M059J (cell line): ENCODE measurements at regions not wholly inside any gene's neighbourhood (a gene's known extent, or its start where the extent isn't known, plus 50 kb on each side); places are given as distances from the start of the nearest gene placed in this dataset.

ENCODE experiments used
- DNase-seq: peaks from one replicate; pipeline ENCODE4 v3.0.0-alpha.2; 2012; ENCODE audit warnings: low read depth

GRCh38 chr18:47758000-47758399 lies 172.5 kb downstream of the SMAD2 start:
- DNase-seq, result no peak

DNA sequence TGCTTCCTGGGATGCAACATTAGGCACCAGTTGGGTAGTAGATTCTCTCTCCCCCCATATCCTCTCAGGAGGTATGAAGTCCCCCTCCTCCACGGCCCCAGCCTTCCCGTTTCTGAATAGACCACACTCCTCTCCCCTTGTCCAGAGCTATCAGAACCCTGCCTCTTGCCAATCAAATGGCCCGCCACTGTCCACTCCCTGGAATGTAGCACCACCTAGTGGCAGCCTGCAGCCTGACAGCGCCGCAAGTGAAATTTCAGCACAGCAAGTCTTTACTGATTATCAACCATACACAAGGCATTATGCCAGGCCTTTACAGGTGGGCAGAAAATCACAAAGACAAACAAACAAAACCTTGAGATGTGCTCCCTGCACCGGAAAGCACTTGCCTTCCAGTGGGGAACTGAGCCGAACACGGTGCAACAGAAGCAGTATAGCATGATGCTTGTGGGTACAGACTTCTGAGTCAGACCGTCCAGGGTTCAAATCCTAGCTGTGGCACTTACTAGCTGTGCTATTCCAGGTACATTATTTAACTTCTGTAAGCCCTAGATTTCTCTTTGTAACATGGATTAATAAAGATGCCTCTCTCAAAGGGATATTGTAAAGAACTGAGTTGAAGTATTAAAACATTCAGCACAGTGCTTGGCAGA lies 174.0 kb downstream of the SMAD2 start:
- DNase-seq, result peak; percentile 53

DNA sequence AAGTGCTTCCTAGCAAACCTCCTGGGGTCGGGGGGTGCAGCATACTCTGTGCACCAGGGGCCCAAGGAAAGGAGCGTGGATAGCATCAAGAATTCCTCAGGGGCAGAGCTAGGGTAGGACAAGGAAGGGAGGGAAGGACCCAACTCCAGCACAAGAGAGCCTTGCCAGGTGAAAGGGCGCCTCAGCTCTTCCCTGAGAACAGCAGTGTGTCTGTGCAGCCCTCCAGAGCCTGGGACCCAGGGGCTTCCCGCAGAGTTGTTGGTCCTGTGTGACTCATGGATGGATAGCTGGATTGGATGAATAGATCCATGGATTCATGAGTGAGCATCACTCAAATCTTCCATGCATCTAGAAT lies 175.4 kb downstream of the SMAD2 start:
- DNase-seq, result no peak

GRCh38 chr18:47754311-47755101 lies 176.0 kb downstream of the SMAD2 start:
- DNase-seq, result peak; percentile 30

DNA sequence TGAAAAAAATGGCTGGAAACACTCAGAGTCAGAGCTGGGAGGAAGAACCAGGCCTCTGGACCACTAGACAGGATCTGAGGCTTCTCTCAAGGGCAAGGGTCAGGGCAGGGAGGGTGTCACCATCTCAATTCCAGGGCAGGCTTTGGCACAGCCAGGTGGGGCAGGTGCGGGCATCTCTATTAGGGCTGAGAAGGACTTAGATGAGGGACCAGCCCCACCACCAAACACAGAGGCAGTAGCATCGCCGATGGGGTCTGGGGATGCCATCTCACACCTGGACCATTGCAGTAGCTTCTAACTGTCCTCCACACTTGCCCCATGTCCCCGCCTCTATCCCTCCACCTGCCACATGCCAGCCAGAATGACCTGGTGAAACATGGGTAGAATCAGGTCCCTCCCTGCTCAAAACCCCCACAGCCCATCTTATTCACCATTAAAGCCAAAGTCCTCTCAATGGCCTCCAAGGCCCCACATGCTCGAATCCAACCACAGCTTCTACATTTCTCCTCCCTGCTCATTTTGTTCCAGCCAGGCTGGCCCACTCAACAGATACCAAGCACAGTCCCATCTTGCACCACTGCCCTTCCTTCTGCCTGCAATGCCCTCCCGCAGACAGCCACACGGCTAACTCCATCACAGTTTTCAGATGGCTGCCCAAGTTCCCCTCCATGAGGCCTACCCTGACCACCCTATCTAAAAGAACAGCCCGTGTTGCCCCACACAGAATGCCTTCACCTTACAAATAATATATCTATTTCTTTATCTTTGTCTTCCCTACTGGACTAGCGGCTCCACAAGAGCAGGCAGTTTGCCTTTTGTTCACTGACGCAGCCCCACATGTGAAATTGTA lies 177.4 kb downstream of the SMAD2 start:
- DNase-seq, result no peak

GRCh38 chr18:47750889-47751423 lies 179.5 kb downstream of the SMAD2 start:
- peak; percentile 42 for DNase-seq

DNA sequence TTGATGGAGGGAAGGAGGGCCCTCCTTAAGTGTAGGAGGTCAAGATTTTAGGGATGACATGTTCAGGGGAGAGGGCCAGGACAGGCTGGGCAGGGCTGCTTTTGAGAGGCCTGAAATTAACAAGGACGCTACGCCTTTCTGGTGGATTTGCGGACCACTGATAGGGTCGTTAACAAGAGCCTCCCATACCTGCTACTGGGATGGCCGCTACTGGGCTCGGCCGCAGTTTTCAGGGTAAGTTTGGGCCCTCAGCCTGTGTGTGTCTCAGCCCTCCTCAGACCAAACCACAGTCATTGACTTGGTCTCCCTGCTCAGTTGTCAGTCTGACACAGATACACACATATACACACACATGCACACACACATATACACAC lies 180.9 kb downstream of the SMAD2 start:
- DNase-seq, result no peak

DNA sequence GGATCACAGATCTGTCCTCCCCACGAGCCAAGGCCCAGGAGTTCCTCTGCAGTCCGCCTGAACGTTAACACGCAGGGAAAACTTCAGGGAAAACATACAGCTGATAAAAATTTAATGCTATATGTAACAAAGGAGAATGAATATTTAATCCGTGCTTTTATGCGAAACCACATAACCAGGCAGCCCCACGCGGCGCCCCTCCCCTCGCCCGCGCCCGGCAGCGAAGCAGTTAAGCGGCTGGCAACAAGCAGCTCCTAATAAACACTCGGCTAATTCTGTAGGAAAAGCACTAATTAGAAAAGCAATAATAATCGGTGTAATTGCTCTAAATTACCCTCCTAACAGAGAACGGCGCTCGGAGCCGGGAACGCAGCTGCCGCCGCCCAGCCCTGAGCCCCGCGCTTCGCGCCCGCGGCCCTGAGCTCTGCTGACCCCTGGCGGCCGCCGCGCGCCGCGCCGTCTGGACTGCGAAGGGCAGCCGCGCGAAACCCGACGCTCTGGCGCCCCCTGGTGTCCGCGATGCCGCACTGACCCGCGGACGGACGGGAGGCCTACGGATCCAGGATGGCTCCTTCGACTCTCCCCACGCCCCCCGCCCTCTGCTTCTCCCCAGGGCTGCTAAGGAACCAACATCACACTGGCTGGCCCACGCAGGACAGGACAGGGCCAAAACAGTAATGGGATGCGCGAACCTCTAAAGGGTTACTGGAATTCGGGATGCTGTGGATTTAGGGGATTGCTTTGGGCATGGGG lies 181.4 kb downstream of the SMAD2 start:
- peak; percentile 62 for DNase-seq

DNA sequence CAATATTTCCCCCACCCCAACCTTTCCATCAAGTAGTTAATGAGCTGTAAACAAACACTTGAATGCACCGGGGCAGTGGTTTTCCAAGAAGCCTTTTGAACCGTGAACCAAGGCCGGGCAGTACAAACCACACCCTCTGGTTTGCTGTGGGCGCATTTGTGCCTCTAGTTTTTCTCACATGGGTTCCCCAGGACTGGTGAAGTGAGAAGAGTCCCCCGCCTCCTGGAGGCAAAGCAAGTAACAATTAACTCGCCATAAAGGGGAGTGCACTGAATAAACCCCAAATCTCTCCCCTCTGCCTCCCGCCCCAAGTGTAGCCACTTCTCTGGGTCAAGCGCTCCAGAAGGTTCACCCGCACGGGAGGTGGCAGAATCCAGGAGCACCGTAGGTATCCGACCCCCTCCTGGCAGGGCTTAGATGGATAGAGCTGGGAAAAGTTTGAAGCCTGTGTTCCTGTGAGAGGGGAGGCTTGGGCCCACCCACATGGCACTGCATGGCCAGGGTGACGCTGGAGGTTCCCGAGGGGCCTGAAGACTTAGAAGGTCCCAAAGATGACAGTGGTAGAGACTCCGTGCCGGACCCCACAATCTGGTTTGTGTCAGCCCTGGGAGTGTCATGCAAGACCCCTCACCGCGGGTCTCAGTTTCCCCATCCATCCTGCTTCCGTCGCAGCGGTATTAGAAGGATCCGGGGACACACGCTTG lies 182.2 kb downstream of the SMAD2 start:
- no peak for DNase-seq

DNA sequence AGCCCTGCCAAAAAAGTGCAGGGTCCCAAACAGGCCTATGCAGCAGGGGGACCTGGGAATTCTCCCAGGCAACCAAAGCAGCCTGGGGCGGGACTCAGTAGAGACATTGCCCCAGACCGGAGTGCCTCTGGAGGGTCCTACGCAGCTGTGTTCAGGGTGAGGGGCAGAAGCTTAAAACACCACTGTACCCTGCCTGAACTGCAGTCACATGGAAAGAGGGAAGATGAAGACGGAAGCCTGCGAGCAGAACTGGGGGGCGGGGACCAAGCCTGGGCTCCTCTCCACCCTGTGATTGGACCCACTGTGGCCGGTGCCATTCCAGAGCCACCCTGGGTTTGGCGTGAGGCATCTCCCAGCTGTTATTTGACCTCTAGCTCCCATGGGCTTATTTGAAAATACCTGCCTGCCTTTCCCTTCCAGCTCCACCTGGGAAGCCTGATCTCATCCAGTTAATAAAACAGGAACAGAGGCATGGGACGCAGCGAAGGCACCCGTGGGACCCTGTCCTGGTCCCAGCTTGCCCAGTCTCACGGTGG lies 183.1 kb downstream of the SMAD2 start:
- no peak for DNase-seq

DNA sequence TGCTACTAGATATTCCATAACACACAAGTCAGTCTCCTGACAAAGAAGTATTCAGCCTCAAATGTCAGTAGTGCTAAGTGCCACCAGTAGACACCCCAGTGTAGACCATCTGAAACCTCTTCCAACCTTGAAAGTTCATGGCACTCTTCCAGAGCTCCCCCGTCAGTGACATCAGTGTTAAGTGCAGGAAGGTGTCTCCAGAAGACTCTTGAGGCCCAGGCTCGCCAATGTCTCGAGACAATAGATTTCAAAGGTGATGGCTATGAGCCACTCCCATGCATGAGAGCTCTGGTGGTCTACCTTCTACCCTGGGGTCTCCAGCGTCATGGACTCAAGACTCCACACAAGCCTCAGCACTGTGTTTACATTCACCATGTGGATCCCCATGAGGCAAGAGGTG lies 183.8 kb downstream of the SMAD2 start:
- no peak for DNase-seq

- no peak for DNase-seq
These were observed 185.2 kb downstream of the SMAD2 start for GRCh38 chr18:47745227-47745626.

- no peak for DNase-seq
These were observed 192.5 kb downstream of the SMAD2 start for GRCh38 chr18:47737956-47738355.

DNA sequence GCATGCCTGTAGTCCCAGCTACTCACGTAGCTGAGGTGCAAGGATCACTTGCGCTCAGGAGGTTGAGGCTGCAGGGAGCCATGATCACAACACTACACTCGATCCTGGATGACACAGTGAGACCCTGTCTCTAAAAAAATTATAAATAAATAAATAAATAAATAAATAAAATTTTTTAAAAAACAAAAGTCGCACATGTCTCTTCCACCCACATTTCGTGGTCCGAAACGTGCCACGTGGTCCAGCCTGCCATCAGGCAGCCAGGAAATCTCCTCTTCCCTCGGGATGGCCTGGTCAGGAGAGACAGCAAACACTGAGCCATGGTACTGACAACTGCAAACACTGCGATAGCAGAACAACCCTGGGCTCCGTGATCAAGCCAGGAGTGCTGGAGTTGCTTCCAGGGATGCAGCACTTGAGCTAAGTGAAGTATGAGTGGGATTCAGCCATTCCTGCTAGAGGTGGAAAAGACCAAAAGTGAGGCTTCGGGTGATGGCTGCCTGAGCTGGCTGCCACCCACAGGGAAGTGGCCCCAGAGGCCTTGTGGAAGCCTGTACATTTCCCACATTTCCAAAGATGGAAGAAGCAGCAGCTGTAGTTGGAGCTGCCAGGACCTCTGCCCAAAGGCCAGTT lies 193.1 kb downstream of the SMAD2 start:
- DNase-seq, result no peak

- DNase-seq, result no peak
These were observed 193.9 kb downstream of the SMAD2 start for GRCh38 chr18:47736376-47737140.

DNA sequence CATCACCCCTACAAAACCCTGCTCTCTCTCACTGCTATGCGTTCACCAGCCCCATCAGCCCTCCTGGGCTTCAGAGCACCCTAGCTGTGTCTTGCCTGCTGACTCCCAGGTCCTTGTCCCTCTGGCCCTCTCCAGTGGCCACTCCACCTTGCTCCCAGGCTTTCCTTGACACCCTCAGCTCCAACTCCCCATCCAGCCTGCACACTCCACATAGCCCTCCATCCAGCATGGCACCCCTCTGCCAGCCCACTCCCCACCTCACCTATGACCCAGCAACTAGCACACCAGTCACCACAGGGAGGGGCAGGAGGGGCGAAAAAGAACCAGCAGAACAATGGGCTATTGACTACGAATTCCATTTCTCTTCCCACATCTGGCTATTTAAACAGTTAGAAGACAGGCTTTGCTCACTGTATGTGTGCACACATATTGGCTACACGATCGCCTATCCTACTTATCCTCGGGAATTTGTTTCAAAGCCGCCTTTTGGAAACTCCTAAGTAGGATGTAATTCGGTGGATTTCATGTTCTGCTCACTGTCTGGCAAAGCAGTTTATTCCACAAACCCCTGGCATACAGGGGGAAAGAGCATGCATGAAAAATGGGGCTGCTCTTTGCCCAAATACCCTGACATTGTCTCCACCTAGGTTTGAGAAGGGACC lies 195.3 kb downstream of the SMAD2 start:
- no peak for DNase-seq

DNA sequence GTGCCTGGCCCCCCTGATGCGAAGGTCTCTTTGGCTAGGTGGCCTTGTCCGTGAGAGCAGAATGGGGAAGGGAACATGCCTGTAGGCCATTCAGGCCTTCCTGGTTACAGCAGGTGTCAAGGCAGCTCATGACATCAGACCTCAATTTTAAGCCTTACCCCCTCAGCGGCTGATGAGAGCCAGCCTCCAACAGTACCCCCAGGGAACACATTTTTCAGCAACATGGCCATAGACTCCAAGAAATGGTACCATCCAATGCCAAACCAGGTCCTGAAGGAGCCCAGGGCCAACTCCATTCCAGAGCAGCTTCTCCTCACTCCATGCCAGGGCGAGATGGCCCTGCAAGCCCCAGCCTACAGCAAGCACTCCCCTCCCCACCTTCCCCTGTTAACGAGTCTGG lies 199.2 kb downstream of the SMAD2 start:
- no peak for DNase-seq

- peak; percentile 54 for DNase-seq
These were observed 199.7 kb downstream of the SMAD2 start for GRCh38 chr18:47730795-47731194.

- DNase-seq, result no peak
These were observed 201.1 kb downstream of the SMAD2 start for GRCh38 chr18:47729356-47729755.
